Natural killer cell (primary cell): ENCODE measurements at regions not wholly inside any gene's neighbourhood (a gene's known extent, or its start where the extent isn't known, plus 50 kb on each side); places are given as distances from the start of the nearest gene placed in this dataset.

Experiments
- ATAC-seq, 3 donors: fragments of 150-1000 bp in 2 of 3; fragments of 200-7000 bp in 1 of 3; cut with Tn5 transposase; 1 replicate in 1 of 3; 2 replicates in 2 of 3; pipeline ENCODE4 v1.10.0; 2021; ENCODE audit warnings: mild to moderate bottlenecking in 2 of 3, moderate library complexity in 2 of 3
- DNase-seq, 2 donors: peaks; one replicate each; pipeline versions ENCODE4 v3.0.0 to v3.0.0-alpha.2; 2013 to 2021; ENCODE audit warnings: mixed read lengths in 1 of 2
- H3K27ac ChIP-seq: one replicate; pipeline ENCODE4 v1.5.1; 2013; ENCODE audit warnings: mild to moderate bottlenecking, low read length
- H3K27me3 ChIP-seq: one replicate; pipeline ENCODE4 v1.6.1; 2013; ENCODE audit warnings: low read length; ENCODE audit not compliant: control insufficient read depth, insufficient read depth
- H3K36me3 ChIP-seq: one replicate; pipeline ENCODE4 v1.6.1; 2013; ENCODE audit warnings: low read length; ENCODE audit not compliant: control insufficient read depth, insufficient read depth
- H3K4me1 ChIP-seq: one replicate; pipeline ENCODE4 v1.6.1; 2013; ENCODE audit warnings: low read length; ENCODE audit not compliant: control insufficient read depth, insufficient read depth
- H3K4me3 ChIP-seq: one replicate; pipeline ENCODE4 v1.5.1; 2013; ENCODE audit warnings: low read length
- H3K9me3 ChIP-seq: one replicate; pipeline ENCODE4 v1.6.1; 2013; ENCODE audit warnings: low read length; ENCODE audit not compliant: control insufficient read depth, insufficient read depth
- H3K27ac Mint-ChIP-seq, 2 donors: one replicate each; pipeline ENCODE4 v1.8.0; 2022; ENCODE audit warnings: mild to moderate bottlenecking in 2 of 2, mixed read lengths in 2 of 2, moderate library complexity in 1 of 2
- H3K27me3 Mint-ChIP-seq, 2 donors: one replicate each; pipeline ENCODE4 v1.8.0; 2022; ENCODE audit warnings: low read depth in 2 of 2, mixed read lengths in 2 of 2
- H3K36me3 Mint-ChIP-seq: one replicate; pipeline ENCODE4 v1.8.0; 2022; ENCODE audit warnings: mixed read lengths
- H3K4me1 Mint-ChIP-seq, 2 donors: one replicate each; pipeline ENCODE4 v1.8.0; 2022; ENCODE audit warnings: mixed read lengths in 2 of 2
- H3K4me3 Mint-ChIP-seq: one replicate; pipeline ENCODE4 v1.8.0; 2022; ENCODE audit warnings: mild to moderate bottlenecking, moderate library complexity, mixed read lengths
- H3K9me3 Mint-ChIP-seq, 2 donors: one replicate each; pipeline ENCODE4 v1.8.0; 2022; ENCODE audit warnings: mixed read lengths in 2 of 2
- WGBS: methylation state at CpG from one replicate; pipeline ENCODE4 v1.1.7; 2013; ENCODE audit warnings: missing lambda C conversion rate; ENCODE audit not compliant: insufficient coverage; 5-methylcytosine and 5-hydroxymethylcytosine counted together
- intact Hi-C: fragments of 100-400 bp; cut with micrococcal nuclease; formaldehyde crosslinking; loops from one replicate; pipeline ENCODE4 v1.14.2; 2022
- TF ChIP-seq, protein P1 (sequence below): fragments of 200-600 bp; IDR thresholded peaks from one replicate; pipeline ENCODE4 v1.8.0; 2022; ENCODE audit warnings: antibody characterized with exemption

DNA sequence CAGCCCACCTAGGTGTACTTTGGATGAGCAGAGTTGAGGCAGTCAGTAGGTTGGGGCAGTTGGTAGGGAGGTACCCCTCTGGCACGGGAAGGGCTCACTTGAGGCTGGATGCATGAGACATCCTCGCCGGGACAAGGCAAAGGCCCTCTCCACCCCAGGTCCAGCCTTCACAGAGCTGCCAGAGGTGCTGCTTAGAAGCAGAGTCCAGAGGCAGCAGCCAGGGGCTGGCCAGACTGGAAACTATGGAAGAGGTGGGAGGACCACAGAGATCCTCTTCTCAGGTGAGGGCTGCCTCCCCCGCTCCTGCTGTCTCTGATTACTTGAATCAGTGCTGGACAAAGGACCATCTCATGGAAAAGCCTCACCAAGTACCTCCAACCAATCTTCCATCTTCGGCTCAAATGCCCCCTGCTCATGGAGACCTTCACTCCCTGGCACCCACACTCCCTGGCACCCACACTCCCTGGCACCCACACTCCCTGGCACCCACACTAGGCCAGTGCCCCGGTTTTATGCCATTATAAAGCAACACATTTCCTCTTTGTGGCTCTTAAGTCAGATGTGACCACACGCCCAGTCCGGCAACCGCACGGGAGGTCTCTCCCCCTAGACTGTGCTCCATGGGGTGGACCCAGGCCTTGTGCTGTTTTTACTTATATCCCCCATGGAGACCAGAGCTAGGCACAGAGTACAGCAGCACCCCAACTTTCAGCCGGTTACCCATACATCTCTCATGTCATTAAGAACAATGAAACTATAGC is 100.1 kb downstream of the YTHDF1 start:
- no peak overlapping the region for H3K4me3 Mint-ChIP-seq
- Histone ChIP-seq H3K27ac (no peak overlapping the region), H3K27me3 (no peaks in the 10 kb centered on the region), H3K4me1 (no peaks in the 10 kb centered on the region), H3K9me3 (no peaks in the 10 kb centered on the region), H3K4me3 (no peak overlapping the region), H3K36me3 (no peaks in the 10 kb centered on the region)
- no peak overlapping the region for H3K27ac Mint-ChIP-seq
- no peaks in the 10 kb centered on the region for H3K9me3 Mint-ChIP-seq
- peaks cover 28 to 36% of the 10 kb centered on the region in 2 donors for H3K27me3 Mint-ChIP-seq
- intact Hi-C loops, result no loop called here
- TF ChIP-seq, protein P1, sequence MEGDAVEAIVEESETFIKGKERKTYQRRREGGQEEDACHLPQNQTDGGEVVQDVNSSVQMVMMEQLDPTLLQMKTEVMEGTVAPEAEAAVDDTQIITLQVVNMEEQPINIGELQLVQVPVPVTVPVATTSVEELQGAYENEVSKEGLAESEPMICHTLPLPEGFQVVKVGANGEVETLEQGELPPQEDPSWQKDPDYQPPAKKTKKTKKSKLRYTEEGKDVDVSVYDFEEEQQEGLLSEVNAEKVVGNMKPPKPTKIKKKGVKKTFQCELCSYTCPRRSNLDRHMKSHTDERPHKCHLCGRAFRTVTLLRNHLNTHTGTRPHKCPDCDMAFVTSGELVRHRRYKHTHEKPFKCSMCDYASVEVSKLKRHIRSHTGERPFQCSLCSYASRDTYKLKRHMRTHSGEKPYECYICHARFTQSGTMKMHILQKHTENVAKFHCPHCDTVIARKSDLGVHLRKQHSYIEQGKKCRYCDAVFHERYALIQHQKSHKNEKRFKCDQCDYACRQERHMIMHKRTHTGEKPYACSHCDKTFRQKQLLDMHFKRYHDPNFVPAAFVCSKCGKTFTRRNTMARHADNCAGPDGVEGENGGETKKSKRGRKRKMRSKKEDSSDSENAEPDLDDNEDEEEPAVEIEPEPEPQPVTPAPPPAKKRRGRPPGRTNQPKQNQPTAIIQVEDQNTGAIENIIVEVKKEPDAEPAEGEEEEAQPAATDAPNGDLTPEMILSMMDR, result no peak
- WGBS, result 78% methylated on average over 11 of the region's 11 CpGs
- H3K36me3 Mint-ChIP-seq, result no peaks in the 10 kb centered on the region
- DNase-seq (no peak), ATAC-seq (no peak)
- peaks cover 0 to 4% of the 10 kb centered on the region in 2 donors for H3K4me1 Mint-ChIP-seq

DNA sequence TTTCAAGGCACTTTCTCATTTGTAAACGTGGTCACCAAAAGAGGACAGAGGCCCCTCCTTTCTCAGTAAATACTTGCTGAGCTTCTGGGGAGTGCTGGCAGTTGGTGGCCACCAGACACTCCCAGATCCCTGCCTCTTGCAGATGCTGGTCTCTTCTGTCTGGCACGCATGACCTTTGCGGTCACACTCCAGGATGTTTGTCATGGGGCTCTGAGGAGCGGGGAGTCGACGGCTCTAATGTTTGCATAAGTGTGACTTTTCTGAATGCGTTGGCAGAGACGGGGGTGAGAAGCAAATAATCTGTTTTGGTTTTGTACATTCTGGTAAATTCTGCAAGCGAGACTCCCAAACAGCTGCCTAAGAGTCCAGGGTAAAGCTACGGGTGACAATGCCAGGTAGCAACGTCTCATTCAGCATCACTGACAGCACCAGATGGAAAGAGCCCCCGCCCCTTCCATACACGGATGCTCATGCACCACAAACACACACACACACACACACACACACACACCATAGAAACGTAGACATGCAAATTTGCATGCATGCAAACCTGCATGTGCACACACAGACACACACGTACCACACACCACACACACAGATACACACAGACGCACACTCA is 101.1 kb downstream of the YTHDF1 start:
- intact Hi-C loops, result no loop called here
- Mint-ChIP-seq H3K36me3 (no peaks in the 10 kb centered on the region), H3K27me3 (peaks cover 28 to 38% of the 10 kb centered on the region in 2 donors), H3K9me3 (no peaks in the 10 kb centered on the region), H3K27ac (no peak overlapping the region), H3K4me1 (peaks cover 0 to 4% of the 10 kb centered on the region in 2 donors), H3K4me3 (no peak overlapping the region)
- WGBS, result 79% methylated on average over 16 of the region's 16 CpGs
- no peaks in the 10 kb centered on the region for H3K9me3 ChIP-seq
- DNase-seq (no peak), ATAC-seq (no peak)
- H3K27me3 ChIP-seq, result no peaks in the 10 kb centered on the region
- H3K36me3 ChIP-seq, result no peaks in the 10 kb centered on the region
- H3K4me1 ChIP-seq, result no peaks in the 10 kb centered on the region
- TF ChIP-seq, protein P1, result no peak
- H3K4me3 ChIP-seq, result no peak overlapping the region
- H3K27ac ChIP-seq, result no peak overlapping the region

DNA sequence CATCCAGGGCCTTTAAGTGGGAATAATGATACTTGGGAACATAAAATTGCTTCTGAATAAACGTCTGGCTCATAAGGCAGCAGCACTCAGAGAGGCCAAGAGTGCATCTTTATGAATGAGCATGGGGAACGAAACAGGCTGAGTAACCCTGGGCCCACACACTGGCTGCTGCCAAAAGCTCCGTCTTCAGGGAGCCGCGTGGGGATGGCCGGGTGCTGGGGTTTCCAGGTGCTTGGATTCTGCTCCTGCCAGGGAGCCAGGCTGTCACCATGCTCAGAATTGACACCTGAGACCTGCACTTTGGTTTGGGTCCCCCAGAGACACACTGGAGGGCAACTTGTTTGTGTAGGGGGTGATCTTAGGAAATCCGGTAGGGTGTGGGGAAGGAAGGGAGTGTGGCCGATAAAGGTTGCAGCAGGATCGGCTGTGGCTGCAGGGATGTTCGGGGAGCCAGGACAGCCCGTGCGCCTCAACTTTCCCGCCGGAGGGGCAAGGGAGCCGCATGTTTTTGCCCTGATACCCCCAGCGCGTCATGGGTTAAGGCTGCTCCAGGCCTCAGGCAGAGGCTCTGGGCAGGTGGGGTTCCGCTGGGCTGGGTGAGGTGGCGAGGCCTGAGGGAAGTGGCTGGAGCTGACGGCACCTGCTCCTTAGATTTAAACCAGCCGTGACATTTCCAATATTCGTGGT is 101.8 kb downstream of the YTHDF1 start:
- Mint-ChIP-seq H3K36me3 (no peaks in the 10 kb centered on the region), H3K4me3 (no peak overlapping the region), H3K27me3 (peaks cover 27 to 38% of the 10 kb centered on the region in 2 donors), H3K4me1 (peaks cover 0 to 4% of the 10 kb centered on the region in 2 donors), H3K27ac (no peak overlapping the region), H3K9me3 (no peaks in the 10 kb centered on the region)
- no peak for DNase-seq
- Histone ChIP-seq H3K4me3 (no peak overlapping the region), H3K27me3 (no peaks in the 10 kb centered on the region), H3K4me1 (no peaks in the 10 kb centered on the region), H3K27ac (no peak overlapping the region), H3K36me3 (no peaks in the 10 kb centered on the region), H3K9me3 (no peaks in the 10 kb centered on the region)
- ATAC-seq, result no peak
- intact Hi-C loops, result no loop called here
- 63% methylated on average over 22 of the region's 22 CpGs for WGBS
- TF ChIP-seq, protein P1, result no peak
